NCI-H146 (cell line): ENCODE measurements at regions not wholly inside any gene's neighbourhood (a gene's known extent, or its start where the extent isn't known, plus 50 kb on each side); places are given as distances from the start of the nearest gene placed in this dataset.
"Not testable (repeated sequence)": the region's sequence is repeated elsewhere in the genome, so short reads cannot be mapped to it uniquely, and the experiment has no call there.

Experiments
- DNase-seq: peaks from one replicate; lab custom pipeline; 2025; lab: John Stamatoyannopoulos, UW

GRCh38 chrX:1700757-1701156, 85.9 kb downstream of the ASMT start:
- DNase-seq, result no peak

- DNase-seq, result not testable (repeated sequence)
Observed at GRCh38 chrX:1701396-1701901, 86.6 kb downstream of the ASMT start.

DNA sequence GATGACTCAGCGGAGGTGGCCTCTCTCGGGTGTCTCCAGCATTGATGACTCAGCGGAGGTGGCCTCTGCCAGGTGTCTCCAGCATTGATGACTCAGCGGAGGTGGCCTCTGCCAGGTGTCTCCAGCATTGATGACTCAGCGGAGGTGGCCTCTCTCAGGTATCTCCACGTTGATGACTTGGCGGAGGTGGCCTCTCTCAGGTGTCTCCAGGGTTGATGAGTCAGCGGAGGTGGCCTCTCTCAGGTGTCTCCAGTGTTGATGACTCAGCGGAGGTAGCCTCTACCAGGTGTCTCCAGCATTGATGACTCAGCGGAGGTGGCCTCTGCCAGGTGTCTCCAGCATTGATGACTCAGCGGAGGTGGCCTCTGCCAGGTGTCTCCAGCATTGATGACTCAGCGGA, 87.3 kb downstream of the ASMT start:
- not testable (repeated sequence) for DNase-seq

- DNase-seq, result not testable (repeated sequence)
Observed at GRCh38 chrX:1702557-1702956, 87.7 kb downstream of the ASMT start.

- DNase-seq, result not testable (repeated sequence)
Observed at GRCh38 chrX:1709277-1709676, 94.4 kb downstream of the ASMT start.

- no peak for DNase-seq
Observed at GRCh38 chrX:1713296-1713695, 98.4 kb downstream of the ASMT start.

- DNase-seq, result no peak
Observed at GRCh38 chrX:1717373-1717772, 102.5 kb downstream of the ASMT start.

DNA sequence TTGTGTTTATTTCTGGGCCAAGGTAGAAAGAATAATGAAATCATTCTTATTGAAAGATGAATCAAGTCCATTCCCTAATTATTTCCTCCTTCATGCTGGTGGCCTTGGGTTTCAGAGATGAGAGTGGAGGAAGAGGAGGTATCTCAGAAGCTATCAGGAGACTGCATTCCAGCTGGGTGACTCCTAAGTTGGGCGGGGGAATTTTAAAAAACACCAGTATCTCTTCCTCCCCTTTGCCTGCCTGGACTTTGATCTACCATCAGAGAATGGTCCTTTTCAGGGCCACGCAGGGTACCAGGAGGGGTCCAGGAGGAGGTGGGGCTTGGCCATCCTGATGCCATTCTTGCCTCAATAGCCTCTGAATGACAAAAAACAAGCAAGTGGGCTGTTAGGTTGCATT, 104.4 kb downstream of the ASMT start:
- no peak for DNase-seq

GRCh38 chrX:1720836-1721235, 106.0 kb downstream of the ASMT start:
- no peak for DNase-seq

DNA sequence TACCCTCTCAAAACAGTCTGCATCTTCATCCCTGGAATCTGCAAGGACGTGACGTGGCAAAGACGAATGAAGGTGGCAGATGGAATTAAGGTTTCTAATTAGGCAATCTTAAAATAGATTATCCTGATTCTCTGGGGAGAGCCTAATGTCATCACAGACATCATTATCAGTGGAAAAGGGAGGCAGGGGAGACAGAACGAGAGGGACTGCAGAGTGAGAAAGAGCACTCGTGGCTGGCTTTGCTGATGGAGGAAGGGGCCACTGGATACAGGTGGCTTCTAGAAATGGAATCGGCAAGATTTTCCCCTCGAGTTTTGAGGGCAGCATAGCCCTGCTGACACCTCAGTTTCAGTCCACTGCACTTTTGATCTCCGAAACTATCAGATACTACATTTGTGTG, 110.6 kb downstream of the ASMT start:
- no peak for DNase-seq

- DNase-seq, result no peak
Observed at GRCh38 chrX:1727531-1728027, 112.7 kb downstream of the ASMT start.

DNA sequence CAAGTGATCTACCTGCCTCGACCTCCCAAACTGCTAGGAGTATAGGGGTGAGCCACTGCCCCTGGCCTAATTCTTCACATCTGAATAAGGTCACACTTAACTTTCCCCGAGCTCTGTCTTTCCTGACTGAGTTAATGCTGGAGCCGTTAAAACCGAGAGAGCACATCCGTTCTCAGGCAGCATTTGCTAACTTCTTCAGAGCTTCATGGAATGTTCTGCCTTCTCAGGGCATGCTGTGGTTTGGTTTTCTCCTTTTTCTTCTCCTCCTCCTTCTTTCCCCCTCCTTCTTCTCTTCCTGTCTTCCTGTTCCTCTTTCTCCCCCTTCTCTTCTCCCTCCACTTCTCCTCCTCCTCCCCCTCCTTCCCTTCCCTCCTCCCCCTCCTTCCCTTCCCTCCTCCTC, 119.9 kb downstream of the ASMT start:
- DNase-seq, result no peak

DNA sequence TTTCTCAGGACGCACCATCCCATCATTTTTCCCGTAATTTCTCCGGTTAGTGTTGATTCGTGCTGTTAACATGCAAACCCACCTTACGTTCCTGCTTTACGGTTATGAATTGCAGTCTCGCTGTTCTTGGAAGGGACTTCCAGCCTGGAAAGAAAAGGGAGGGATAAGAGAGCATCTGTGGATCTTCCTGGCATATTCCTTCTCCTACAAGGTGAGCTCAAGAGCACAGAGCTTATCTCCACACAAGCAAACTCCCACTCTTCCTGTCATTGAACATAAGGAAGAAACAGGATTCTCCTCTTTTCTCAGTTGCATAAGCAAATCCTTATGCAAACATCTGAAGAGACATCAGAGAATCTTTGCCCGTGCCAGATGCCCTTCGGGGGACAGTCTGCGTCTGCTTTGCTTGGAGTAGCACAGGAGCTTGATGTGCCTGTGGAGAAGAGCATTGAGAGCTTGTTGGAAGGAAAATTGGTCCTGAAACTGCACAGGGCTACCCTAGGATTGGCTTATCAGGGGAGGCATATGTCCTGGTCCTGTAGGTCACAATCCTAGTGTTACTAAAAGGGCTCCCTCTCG, 127.0 kb downstream of the ASMT start:
- no peak for DNase-seq

- no peak for DNase-seq
Observed at GRCh38 chrX:1743105-1743504, 128.2 kb downstream of the ASMT start.

GRCh38 chrX:1743663-1744062, 128.8 kb downstream of the ASMT start:
- no peak for DNase-seq

GRCh38 chrX:1748408-1748807, 133.5 kb downstream of the ASMT start:
- DNase-seq, result no peak

DNA sequence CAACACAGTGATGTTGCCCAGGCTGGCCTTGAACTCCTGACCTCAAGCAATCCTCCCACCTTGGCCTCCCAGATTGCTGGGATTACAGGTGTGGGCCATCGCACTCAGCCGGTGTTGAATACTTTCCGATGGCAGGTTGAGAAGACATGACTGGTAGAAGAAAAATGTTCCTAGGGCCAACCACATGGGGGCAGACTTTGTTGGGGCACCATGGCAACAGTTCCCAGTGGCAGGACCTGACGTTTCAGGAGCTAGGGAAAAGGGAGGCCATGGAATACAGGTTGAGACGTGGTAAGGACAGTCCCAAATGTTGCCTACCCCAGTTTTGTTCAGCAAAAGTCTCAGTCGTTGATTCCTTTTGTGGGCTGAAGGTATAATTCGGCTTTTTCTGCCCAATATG, 134.6 kb downstream of the ASMT start:
- no peak for DNase-seq

GRCh38 chrX:1750267-1750666, 135.4 kb downstream of the ASMT start:
- no peak for DNase-seq

DNA sequence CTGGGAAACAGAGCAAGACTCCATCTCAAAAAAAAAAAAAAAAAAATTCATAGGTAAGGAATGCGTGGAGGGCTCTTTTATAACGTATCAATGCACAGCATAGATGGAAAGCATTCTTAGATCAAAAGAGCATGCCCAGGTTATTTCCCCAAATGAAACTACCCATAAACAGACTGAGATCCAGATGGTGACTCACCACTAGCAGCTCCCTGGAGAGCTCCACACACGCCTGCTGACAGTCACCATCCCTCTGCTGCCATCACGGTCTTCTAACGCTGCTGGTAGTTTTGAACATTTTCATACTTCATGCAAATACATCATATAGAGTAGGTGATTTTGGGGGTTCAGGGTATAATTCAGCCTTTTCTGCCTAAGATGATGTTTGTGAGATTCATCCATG, 136.9 kb downstream of the ASMT start:
- DNase-seq, result no peak

- not testable (repeated sequence) for DNase-seq
Observed at GRCh38 chrX:1752799-1753198, 137.9 kb downstream of the ASMT start.

DNA sequence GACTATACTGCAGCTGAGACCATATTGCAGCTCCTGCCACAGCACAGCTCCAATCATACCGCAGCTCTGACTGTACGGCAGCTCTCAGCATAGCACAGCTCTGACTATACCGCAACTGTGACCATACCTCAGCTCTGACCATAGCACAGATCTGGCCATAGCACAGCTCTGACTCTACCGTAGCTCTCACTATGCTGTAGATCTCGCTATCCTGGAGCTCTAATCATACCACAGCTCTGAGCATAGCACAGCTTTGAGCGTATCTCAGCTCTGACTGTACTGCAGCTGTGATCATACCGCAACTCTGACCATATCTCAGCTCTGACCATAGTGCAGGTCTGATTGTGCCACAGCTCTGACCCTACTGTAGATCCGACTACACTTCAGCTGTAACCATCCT, 139.2 kb downstream of the ASMT start:
- no peak for DNase-seq

GRCh38 chrX:1763294-1763693, 148.4 kb downstream of the ASMT start:
- DNase-seq, result no peak

GRCh38 chrX:1764883-1765364, 150.1 kb downstream of the ASMT start:
- not testable (repeated sequence) for DNase-seq

- no peak for DNase-seq
Observed at GRCh38 chrX:1767026-1767425, 152.2 kb downstream of the ASMT start.
